ENCODE measurements at regions not wholly inside any gene's neighbourhood (a gene's known extent, or its start where the extent isn't known, plus 50 kb on each side); places are given as distances from the start of the nearest gene placed in this dataset.

GRCh38 chr5:93311881-93312280 lies 269.1 kb downstream of the NR2F1-AS1 start:
- no peak overlapping the region for H3K4me3 Mint-ChIP-seq
- no peak for DNase-seq
- intact Hi-C loops (cut with DNase I, micrococcal nuclease), result no loop called here
- CTCF ChIA-PET, result no interaction called here
- H3K27ac Mint-ChIP-seq, result no peak overlapping the region
- ATAC-seq, result no peak
- H3K9me3 Mint-ChIP-seq (ENCODE audit: low read depth), result peaks cover 4% of the 10 kb centered on the region
- H3K36me3 Mint-ChIP-seq (ENCODE audit: low read depth), result no peaks in the 10 kb centered on the region
- H3K27me3 Mint-ChIP-seq, result no peaks in the 10 kb centered on the region
- POLR2A ChIA-PET, result no interaction called here
- no peaks in the 10 kb centered on the region for H3K4me1 Mint-ChIP-seq

DNA sequence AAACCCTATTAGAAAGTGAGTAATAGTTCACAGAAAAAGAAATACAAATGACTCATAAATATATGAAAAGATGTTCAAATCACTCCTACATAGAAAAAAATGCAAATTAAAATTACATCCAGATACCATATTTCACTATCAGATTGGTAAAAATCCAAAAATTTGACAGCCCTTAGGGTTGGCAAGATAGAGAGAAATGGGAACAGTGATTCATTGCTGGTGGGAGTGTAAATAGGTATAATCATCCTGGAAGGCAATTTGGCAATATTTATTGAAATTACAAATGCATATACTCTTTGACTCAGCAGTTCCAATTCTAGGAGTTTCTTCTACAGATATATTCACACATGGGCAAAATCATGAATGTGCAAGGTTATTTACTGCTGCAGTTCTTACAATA lies 273.5 kb downstream of the NR2F1-AS1 start:
- no peaks in the 10 kb centered on the region for H3K36me3 Mint-ChIP-seq (ENCODE audit: low read depth)
- intact Hi-C loops (cut with DNase I, micrococcal nuclease), result no loop called here
- H3K27me3 Mint-ChIP-seq, result peaks cover 4% of the 10 kb centered on the region
- ATAC-seq (no peak), DNase-seq (no peak)
- H3K27ac Mint-ChIP-seq, result no peak overlapping the region
- H3K4me1 Mint-ChIP-seq, result no peaks in the 10 kb centered on the region
- CTCF ChIA-PET, result no interaction called here
- H3K4me3 Mint-ChIP-seq, result no peak overlapping the region
- H3K9me3 Mint-ChIP-seq (ENCODE audit: low read depth), result no peaks in the 10 kb centered on the region
- POLR2A ChIA-PET, result no interaction called here

- DNase-seq (no peak), ATAC-seq (no peak)
- H3K4me1 Mint-ChIP-seq, result no peaks in the 10 kb centered on the region
- no peak overlapping the region for H3K4me3 Mint-ChIP-seq
- no peak overlapping the region for H3K27ac Mint-ChIP-seq
- H3K27me3 Mint-ChIP-seq, result peaks cover 7% of the 10 kb centered on the region
- ChIA-PET POLR2A (no interaction called here), CTCF (no interaction called here)
- H3K36me3 Mint-ChIP-seq (ENCODE audit: low read depth), result no peaks in the 10 kb centered on the region
- intact Hi-C loops (cut with DNase I, micrococcal nuclease), result no loop called here
- no peaks in the 10 kb centered on the region for H3K9me3 Mint-ChIP-seq (ENCODE audit: low read depth)
Measured at GRCh38 chr5:93305984-93306383, 275.0 kb downstream of the NR2F1-AS1 start.

- DNase-seq (no peak), ATAC-seq (no peak)
Measured at GRCh38 chr5:93304456-93305250, 276.4 kb downstream of the NR2F1-AS1 start.

DNA sequence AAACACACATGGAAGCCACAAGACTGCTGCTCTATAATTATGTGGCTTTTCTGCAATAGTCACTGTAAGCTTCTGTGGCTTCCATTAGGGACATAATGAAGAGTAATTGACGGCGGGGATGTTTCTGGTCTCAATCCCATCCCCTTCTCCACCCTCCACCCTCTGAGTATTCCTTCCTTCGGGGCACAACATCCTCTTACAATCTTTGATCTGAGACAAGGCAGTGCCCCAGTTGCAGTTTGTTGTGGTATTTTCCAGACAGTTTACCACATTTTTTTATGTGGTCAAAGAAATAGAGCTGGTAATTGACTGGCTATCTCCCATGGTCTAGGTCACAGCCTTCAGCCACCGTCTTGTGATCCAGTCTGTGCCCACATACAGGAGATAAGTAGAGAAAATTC lies 277.7 kb downstream of the NR2F1-AS1 start:
- Mint-ChIP-seq H3K9me3 (ENCODE audit: low read depth) (no peaks in the 10 kb centered on the region), H3K4me1 (no peaks in the 10 kb centered on the region), H3K4me3 (no peak overlapping the region), H3K27ac (no peak overlapping the region), H3K27me3 (peaks cover 7% of the 10 kb centered on the region), H3K36me3 (ENCODE audit: low read depth) (no peaks in the 10 kb centered on the region)
- no peak for DNase-seq
- intact Hi-C loops (cut with DNase I, micrococcal nuclease), result no loop called here
- ATAC-seq, result no peak
- CTCF ChIA-PET, result no interaction called here
- POLR2A ChIA-PET, result no interaction called here

More at GRCh38 chr5:93304456-93305250, 276.4 kb downstream of the NR2F1-AS1 start:
- ChIA-PET CTCF (no interaction called here), POLR2A (no interaction called here)
- no peaks in the 10 kb centered on the region for H3K4me1 Mint-ChIP-seq
- H3K27ac Mint-ChIP-seq, result no peak overlapping the region
- intact Hi-C loops (cut with DNase I, micrococcal nuclease), result no loop called here
- H3K9me3 Mint-ChIP-seq (ENCODE audit: low read depth), result no peaks in the 10 kb centered on the region
- peaks cover 7% of the 10 kb centered on the region for H3K27me3 Mint-ChIP-seq
- no peaks in the 10 kb centered on the region for H3K36me3 Mint-ChIP-seq (ENCODE audit: low read depth)
- H3K4me3 Mint-ChIP-seq, result no peak overlapping the region

DNA sequence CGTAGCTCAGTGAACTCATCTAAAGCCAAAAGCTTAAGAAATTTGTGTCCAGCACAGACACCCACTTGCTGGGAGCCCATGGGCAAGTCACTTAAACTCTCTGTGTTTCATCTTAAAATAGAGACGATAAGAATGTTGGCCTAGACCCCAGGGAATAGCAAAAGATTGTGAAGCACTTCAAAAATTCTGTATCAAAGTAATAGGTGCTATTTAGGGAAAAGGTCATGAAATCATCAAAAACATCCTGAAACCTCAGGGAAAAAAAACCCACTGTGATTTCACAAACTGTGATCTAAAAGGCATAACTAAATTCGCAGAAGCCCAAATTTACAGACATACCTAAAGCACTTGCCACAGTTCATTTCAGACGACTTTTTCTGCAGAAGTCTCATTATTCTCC lies 278.3 kb downstream of the NR2F1-AS1 start:
- peaks cover 7% of the 10 kb centered on the region for H3K27me3 Mint-ChIP-seq
- H3K4me1 Mint-ChIP-seq, result no peaks in the 10 kb centered on the region
- no peaks in the 10 kb centered on the region for H3K9me3 Mint-ChIP-seq (ENCODE audit: low read depth)
- ChIA-PET CTCF (no interaction called here), POLR2A (no interaction called here)
- intact Hi-C loops (cut with DNase I, micrococcal nuclease), result no loop called here
- H3K36me3 Mint-ChIP-seq (ENCODE audit: low read depth), result no peaks in the 10 kb centered on the region
- DNase-seq (no peak), ATAC-seq (no peak)
- no peak overlapping the region for H3K4me3 Mint-ChIP-seq
- no peak overlapping the region for H3K27ac Mint-ChIP-seq

- DNase-seq (no peak), ATAC-seq (no peak)
- no peaks in the 10 kb centered on the region for H3K36me3 Mint-ChIP-seq (ENCODE audit: low read depth)
- no peaks in the 10 kb centered on the region for H3K4me1 Mint-ChIP-seq
- no peaks in the 10 kb centered on the region for H3K9me3 Mint-ChIP-seq (ENCODE audit: low read depth)
- ChIA-PET CTCF (no interaction called here), POLR2A (no interaction called here)
- H3K27me3 Mint-ChIP-seq, result peaks cover 5% of the 10 kb centered on the region
- no peak overlapping the region for H3K4me3 Mint-ChIP-seq
- intact Hi-C loops (cut with DNase I, micrococcal nuclease), result no loop called here
- no peak overlapping the region for H3K27ac Mint-ChIP-seq
Measured at GRCh38 chr5:93300945-93301344, 280.1 kb downstream of the NR2F1-AS1 start.

DNA sequence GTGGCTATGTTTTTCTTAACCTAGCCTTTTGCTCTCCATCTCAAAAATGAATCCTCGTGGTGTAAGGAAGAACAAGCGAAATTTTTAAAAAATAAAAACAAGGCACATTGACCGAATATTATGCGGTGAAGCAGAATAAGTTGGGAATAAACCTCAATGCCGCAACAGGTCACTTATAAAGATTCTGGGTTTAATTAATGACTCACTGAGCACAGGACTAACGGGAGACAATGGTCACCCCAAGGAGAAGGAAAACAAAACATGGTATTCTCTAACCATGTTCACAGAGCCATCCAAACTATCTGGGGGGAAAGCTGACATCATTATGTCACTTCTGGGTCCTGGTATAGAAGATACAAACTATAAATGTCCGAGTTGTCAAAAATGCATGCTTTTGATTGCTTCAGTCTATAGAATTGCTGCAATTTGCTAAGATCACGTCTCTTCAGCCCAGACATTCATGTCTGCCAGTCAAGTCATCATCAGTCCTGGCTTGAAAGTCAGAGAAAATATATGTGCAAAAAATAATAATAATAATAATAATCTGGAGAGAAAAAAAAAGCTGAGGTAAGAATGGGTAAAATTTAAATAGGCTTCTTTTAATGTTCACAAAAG lies 280.6 kb downstream of the NR2F1-AS1 start:
- no peak overlapping the region for H3K27ac Mint-ChIP-seq
- no peaks in the 10 kb centered on the region for H3K4me1 Mint-ChIP-seq
- H3K36me3 Mint-ChIP-seq (ENCODE audit: low read depth), result no peaks in the 10 kb centered on the region
- H3K27me3 Mint-ChIP-seq, result peaks cover 5% of the 10 kb centered on the region
- ChIA-PET POLR2A (no interaction called here), CTCF (no interaction called here)
- intact Hi-C loops (cut with DNase I, micrococcal nuclease), result no loop called here
- H3K9me3 Mint-ChIP-seq (ENCODE audit: low read depth), result no peaks in the 10 kb centered on the region
- DNase-seq (no peak), ATAC-seq (no peak)
- no peak overlapping the region for H3K4me3 Mint-ChIP-seq

DNA sequence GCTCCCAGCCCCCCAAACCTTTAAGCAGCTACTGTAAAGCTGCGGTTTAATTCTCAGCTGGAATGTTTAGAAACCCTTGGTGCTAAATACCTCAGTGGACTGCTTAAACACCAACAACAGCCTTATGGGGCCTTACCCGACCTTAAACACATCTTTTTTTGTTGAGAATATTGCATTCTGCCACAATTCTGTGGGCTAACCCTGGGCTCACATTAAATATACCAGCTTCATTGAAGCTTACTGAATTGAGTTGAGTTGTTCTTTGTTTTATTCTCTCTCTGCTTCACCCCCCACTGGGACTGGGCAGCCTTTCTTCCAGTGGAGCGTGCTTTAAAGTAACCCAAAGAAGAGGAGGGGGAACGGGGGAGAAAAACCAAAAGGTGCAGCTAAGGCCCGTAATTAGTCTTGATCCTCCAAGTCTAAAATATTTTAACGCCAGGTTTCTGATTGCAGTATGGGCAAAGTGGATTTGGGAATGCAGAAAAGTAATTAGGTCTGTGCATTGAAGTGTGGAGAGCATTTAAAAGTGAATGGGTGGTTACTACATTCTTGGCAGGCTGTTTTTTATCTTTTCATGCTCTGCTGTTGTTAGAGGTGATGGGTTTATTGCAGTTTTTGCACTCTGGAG lies 281.2 kb downstream of the NR2F1-AS1 start:
- Mint-ChIP-seq H3K4me3 (no peak overlapping the region), H3K27me3 (peaks cover 5% of the 10 kb centered on the region), H3K36me3 (ENCODE audit: low read depth) (no peaks in the 10 kb centered on the region), H3K4me1 (no peaks in the 10 kb centered on the region), H3K9me3 (ENCODE audit: low read depth) (no peaks in the 10 kb centered on the region), H3K27ac (no peak overlapping the region)
- no peak for DNase-seq
- ChIA-PET CTCF (no interaction called here), POLR2A (no interaction called here)
- intact Hi-C loops (cut with DNase I, micrococcal nuclease), result no loop called here
- no peak for ATAC-seq

DNA sequence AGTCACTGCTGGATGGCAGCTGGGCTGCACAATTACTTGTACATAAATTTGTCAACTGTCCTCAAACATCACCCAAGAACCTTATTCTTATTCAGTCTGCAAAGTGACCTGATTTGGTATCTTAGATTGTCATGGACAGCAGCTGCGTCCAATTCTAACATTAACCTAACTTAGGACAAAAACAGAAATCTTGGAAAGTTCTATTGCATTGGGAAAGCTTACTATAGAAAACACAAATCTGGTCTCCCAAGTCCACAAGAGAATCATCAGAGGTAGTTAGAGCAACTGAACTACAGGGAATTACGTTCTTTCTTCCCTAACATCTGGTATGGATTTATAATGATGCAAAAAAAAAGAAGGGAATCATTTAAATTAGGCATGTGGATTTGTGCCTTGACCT lies 283.9 kb downstream of the NR2F1-AS1 start:
- no peak overlapping the region for H3K4me3 Mint-ChIP-seq
- ATAC-seq (no peak), DNase-seq (no peak)
- H3K36me3 Mint-ChIP-seq (ENCODE audit: low read depth), result no peaks in the 10 kb centered on the region
- no peaks in the 10 kb centered on the region for H3K9me3 Mint-ChIP-seq (ENCODE audit: low read depth)
- no peaks in the 10 kb centered on the region for H3K4me1 Mint-ChIP-seq
- POLR2A ChIA-PET, result no interaction called here
- CTCF ChIA-PET, result no interaction called here
- intact Hi-C loops (cut with DNase I, micrococcal nuclease), result no loop called here
- H3K27me3 Mint-ChIP-seq, result peaks cover 2% of the 10 kb centered on the region
- no peak overlapping the region for H3K27ac Mint-ChIP-seq

GRCh38 chr5:93296338-93296737 lies 284.7 kb downstream of the NR2F1-AS1 start:
- Mint-ChIP-seq H3K36me3 (ENCODE audit: low read depth) (no peaks in the 10 kb centered on the region), H3K27ac (no peak overlapping the region), H3K27me3 (no peaks in the 10 kb centered on the region), H3K4me1 (no peaks in the 10 kb centered on the region), H3K4me3 (no peak overlapping the region), H3K9me3 (ENCODE audit: low read depth) (no peaks in the 10 kb centered on the region)
- no peak for ATAC-seq
- POLR2A ChIA-PET, result no interaction called here
- no peak for DNase-seq
- intact Hi-C loops (cut with DNase I, micrococcal nuclease), result no loop called here
- CTCF ChIA-PET, result no interaction called here

- Mint-ChIP-seq H3K27me3 (no peaks in the 10 kb centered on the region), H3K4me1 (no peaks in the 10 kb centered on the region), H3K27ac (no peak overlapping the region), H3K4me3 (no peak overlapping the region), H3K36me3 (ENCODE audit: low read depth) (no peaks in the 10 kb centered on the region), H3K9me3 (ENCODE audit: low read depth) (no peaks in the 10 kb centered on the region)
- no peak for DNase-seq
- ChIA-PET CTCF (no interaction called here), POLR2A (no interaction called here)
- intact Hi-C loops (cut with DNase I, micrococcal nuclease), result no loop called here
- ATAC-seq, result no peak
Measured at GRCh38 chr5:93294996-93295395, 286.0 kb downstream of the NR2F1-AS1 start.

All from activated CD4-positive, alpha-beta T cell treated with anti-CD3 and anti-CD28 coated beads for 36 hours (primary cell).